ENCODE measurements at regions not wholly inside any gene's neighbourhood (a gene's known extent, or its start where the extent isn't known, plus 50 kb on each side); places are given as distances from the start of the nearest gene placed in this dataset.

- intact Hi-C loops (cut with micrococcal nuclease) = no loop called here
- no peak for DNase-seq
- ATAC-seq = no peak
Measured at GRCh38 chr11:129295746-129296145, 79.9 kb upstream of the BARX2 start.

- intact Hi-C loops (cut with micrococcal nuclease) = no loop called here
- DNase-seq (no peak), ATAC-seq (no peak)
Measured at GRCh38 chr11:129292771-129293170, 82.9 kb upstream of the BARX2 start.

- no peak for ATAC-seq
- intact Hi-C loops (cut with micrococcal nuclease) = no loop called here
- no peak for DNase-seq
Measured at GRCh38 chr11:129292092-129292491, 83.6 kb upstream of the BARX2 start.

DNA sequence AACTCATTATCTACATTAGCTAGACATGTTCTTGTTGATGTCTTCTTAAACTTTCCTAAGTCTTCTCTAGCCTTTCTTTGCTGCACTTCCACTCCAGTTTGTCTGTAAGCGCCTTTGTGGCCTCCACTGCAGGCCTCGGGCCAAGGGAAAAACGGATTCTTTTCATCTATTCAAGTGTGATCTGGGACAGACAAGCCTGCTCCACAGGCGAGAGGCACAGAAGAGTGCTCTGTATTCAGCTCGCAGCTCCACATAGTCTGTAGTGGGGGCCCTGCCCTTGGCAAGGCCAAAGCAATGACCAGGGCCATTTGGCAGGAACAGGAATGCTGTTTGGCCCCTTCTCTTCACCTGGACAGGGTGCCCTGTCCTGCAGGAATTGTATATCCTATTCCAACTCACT is 84.1 kb upstream of the BARX2 start:
- ATAC-seq (no peak), DNase-seq (no peak)
- intact Hi-C loops (cut with micrococcal nuclease) = no loop called here

DNA sequence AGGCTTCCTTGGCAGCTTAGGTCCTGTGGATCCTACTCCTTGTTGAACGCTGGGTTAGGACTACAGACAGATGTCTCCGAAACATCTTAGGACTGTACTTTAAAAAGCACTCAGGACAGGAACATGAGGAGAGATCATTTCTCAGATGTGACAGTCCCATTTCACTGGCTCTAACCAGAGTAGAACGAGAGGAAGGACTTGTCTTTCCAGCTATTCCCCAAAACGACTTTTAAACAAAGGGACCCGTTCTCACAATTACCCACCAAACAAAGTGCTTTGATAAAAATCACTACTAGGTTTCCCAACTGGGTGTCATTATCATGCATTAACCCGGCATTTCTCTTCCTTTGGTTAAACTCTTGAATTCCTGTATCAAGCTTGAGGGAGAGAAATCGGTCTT is 84.7 kb upstream of the BARX2 start:
- intact Hi-C loops (cut with micrococcal nuclease) = no loop called here
- ATAC-seq = no peak
- no peak for DNase-seq

DNA sequence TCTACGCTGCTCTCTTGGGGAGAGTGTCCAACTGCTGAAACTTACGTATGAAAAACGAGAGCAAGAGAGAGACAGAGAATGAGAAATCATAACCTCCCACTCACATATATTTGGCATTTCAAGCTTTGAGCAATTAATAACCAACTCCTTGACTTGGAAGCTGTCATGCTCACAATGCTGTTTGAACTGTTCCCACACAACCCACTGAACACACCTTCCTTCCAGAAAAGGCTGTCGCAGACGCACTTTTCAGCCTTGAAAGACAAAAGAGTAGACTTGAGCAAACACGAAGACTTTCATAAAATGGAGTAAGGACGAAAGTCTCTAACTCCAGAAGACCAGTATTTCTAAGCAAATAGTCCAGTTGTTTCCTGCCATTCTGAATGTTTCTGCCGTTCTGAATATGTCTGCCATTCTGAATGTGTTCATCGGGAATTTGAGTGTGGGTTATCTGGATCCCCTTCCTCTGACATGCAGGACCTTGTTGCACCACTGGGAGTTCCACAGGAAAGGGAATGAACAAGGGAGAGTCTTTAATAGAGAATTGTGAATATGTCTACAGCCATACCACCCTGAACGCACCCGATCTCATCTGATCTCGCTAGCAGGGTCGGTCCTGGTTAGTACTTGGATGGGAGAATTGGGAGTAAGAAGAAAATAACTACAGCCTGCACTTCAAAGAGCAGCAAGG is 86.2 kb upstream of the BARX2 start:
- DNase-seq = no peak
- intact Hi-C loops (cut with micrococcal nuclease) = no loop called here
- no peak for ATAC-seq

DNA sequence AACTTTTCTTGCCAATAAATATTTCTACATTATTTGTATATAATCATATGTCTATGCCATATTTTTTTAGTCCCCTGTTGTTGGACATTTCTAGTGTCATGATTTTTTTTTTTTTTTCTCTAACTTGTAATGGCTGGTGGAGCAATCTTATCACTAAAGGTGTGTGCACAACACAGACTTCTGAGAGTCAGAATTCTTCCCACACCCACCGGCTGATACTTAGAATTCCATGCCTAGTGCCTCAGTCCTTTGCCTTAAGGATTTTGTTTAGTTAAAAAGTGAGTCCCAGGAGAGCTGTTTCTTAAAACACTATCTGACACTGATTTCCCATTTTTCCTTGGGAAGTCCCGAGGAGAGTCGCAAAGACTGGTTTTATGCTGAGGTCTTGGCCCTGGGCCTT is 87.7 kb upstream of the BARX2 start:
- no peak for ATAC-seq
- intact Hi-C loops (cut with micrococcal nuclease) = no loop called here
- no peak for DNase-seq

- peak; percentile 52 for ATAC-seq
- no peak for DNase-seq
- intact Hi-C loops (cut with micrococcal nuclease) = no loop called here
Measured at GRCh38 chr11:129286813-129287212, 88.8 kb upstream of the BARX2 start.

DNA sequence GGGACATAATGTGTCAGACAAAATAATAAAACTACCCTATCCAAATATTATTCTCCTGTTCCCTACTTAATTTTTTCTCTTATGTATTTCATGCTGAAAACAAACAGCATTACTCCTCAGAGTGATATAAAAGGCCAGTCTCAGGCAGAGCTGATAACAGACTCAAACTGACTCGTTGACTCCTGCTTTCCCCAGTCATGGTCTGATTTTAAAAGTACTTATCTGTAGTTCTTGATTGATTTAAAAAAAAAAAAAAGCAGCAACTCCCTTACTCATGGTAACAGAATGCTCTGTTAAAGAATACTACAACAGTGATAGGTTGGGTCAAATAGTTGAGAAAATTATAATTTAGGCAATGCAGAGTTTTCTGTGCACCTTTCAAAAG is 90.3 kb upstream of the BARX2 start:
- DNase-seq (no peak), ATAC-seq (no peak)
- intact Hi-C loops (cut with micrococcal nuclease) = no loop called here

DNA sequence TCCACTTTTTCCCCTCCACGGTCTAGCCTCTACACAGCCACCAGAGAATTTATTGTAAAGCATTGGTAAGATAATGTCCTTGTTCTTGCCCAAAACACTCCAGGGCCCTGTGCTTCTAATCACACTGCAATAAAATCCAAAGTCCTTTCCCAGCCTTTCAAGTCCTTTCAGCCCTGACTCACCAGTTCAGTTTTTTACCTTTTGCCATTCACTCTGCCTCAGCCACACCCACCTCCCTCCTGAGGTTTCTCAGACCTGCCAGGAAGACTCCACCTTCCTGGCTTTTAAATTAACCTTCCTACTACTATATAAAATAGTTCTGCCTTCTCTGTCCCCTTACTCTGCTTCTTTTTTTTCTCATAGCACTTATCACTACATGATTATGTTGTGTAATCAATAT is 91.0 kb upstream of the ARHGAP32 start:
- ATAC-seq (no peak), DNase-seq (no peak)
- intact Hi-C loops (cut with micrococcal nuclease) = no loop called here

GRCh38 chr11:129282634-129283033 is 90.5 kb upstream of the ARHGAP32 start:
- DNase-seq = no peak
- no peak for ATAC-seq
- intact Hi-C loops (cut with micrococcal nuclease) = no loop called here

DNA sequence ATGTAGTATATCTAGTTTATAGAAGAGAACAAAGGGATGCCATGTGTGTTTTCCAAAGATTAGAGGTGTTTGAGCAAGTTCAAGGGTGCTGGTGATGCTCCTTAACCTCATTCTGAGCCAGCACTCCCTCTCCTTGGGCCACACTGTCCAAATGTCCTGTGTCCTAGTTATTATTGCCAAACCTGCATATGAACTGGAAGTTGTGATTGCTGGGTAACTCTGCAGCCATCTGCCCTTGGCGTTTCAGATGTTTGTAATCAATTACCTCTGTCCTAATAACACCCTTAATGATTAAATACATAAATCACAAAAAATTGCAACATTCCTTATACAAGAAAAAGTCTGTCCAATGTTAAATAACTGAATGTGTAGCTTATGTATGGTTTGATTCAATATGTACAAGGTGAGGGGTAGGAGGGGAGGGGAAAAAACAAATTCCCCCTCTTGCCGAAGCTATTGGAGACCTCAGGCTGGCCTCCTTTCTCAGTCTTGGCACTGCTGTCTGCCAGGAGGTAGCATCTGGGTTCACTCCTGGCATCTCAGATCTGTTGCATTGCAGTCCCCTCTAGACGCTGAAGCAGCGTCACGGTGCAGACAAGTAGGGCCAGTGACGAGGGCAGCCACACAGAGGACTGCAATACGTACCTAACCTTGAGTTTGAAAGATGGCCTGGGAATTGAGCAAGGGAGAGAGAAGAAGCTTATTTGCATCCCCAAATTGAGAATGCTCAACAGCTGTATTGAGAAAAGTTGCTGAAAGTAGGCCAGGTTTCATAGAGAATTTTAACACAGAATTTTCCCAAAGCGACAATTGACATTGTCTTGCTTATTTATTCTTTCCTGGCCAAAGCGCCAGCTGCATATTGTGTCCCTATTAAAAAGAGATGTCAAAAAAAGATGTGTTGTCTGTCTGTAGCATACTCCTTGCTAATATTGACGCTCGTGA is 89.6 kb upstream of the ARHGAP32 start:
- no peak for DNase-seq

GRCh38 chr11:129280027-129280811 is 88.1 kb upstream of the ARHGAP32 start:
- no peak for ATAC-seq
- intact Hi-C loops (cut with micrococcal nuclease) = no loop called here
- no peak for DNase-seq

More for the DNA sequence above, 89.6 kb upstream of the ARHGAP32 start:
- intact Hi-C loops (cut with micrococcal nuclease) = no loop called here
- no peak for ATAC-seq

DNA sequence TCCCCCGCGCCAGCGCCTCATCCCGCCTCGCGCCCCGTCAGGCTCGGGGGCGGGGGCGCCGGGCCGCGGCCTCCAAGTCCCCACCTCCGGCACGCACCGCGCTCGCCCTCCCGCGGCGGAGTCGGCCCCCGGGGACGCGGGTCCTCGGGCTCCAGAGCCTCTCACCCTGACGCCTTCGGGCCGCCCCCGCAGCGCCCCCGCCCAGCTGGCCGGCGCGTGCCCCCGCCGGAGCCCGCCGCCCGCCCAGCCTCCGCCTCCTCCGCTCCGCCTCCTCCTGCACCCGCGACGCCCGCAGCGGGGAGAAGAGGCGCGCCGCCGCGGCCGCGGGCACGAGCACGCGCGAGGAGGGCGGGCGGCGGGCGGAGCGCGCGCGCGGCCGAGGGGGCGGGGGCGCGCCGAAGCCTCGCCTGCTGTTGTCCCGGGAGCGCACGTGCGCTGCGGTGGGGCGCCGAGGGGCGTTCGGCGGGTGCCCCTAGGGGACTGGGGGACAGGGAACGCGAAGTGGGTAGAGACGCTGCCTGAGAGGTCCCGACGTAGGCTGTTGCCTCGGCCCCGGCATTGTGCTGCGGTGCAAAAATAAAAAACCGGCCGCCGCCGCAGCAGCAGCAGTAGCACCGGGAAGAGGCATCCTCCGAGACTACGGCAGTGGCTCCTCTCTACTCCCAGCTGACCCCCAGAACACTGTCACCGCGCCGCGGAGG is 87.4 kb upstream of the ARHGAP32 start:
- intact Hi-C loops (cut with micrococcal nuclease) = no loop called here
- DNase-seq (peak; percentile 92), ATAC-seq (peak; percentile 96)

- intact Hi-C loops (cut with micrococcal nuclease) = no loop called here
- ATAC-seq = peak; percentile 39
- DNase-seq = peak; percentile 46
Measured at GRCh38 chr11:129278586-129279319, 86.6 kb upstream of the ARHGAP32 start.

DNA sequence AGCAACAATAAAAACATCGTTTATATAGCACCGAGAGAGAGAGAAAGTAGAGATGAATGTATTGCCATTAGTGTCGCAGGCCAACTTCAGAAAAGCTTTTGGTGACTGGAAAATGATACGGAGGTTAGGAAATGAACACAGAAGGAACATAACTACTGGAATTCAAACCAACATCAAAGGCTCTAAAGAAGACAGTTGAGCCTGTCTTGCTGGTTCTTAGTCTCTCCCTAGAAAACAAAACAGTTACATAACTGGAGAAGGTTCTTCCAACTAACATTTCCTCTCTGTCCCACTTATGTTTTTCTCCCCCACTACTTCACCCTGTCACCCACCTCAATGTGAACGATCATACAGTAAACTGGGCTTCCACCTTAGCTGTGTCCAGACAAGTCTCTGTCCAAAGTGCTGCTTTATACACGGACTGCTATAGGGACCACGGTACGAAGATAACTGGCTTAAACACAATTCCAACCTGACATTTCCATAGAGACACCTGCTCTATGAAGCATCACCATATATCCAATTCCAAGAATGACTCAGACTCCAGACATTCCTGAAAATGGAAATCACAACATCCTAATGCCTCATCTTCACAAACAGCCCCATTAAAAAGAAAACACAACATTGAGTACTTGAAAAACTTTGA is 85.2 kb upstream of the ARHGAP32 start:
- intact Hi-C loops (cut with micrococcal nuclease) = no loop called here
- ATAC-seq (no peak), DNase-seq (no peak)

DNA sequence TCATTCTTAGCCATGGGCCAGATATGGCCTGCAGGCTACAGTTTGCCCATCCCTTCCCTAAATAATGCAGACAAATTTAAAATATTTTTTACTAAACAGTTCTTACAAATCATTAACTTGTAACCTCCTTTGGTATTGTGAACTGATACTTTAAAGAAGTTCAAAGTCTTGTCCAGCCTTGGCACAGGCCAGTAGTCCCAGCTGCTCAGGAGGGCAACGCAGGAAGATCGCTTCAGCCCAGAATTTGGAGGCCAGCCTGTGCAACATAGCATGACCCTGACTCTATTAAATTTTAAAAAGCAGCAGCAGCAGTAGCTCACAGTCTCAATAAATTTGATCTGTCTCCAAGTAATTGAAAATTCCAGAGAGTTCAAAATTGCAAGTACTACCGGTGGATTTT is 83.7 kb upstream of the ARHGAP32 start:
- DNase-seq = no peak
- intact Hi-C loops (cut with micrococcal nuclease) = no loop called here
- no peak for ATAC-seq

Data from left ventricle myocardium superior (tissue), 1 donor.